NCI-H2196 treated with DMSO at 0.1 percent for 48 hours (cell line): ENCODE measurements at regions not wholly inside any gene's neighbourhood (a gene's known extent, or its start where the extent isn't known, plus 50 kb on each side); places are given as distances from the start of the nearest gene placed in this dataset.

Experiments
- DNase-seq: peaks from one replicate; lab custom pipeline; 2025; ENCODE audit not compliant: unreplicated experiment; lab: John Stamatoyannopoulos, UW

DNA sequence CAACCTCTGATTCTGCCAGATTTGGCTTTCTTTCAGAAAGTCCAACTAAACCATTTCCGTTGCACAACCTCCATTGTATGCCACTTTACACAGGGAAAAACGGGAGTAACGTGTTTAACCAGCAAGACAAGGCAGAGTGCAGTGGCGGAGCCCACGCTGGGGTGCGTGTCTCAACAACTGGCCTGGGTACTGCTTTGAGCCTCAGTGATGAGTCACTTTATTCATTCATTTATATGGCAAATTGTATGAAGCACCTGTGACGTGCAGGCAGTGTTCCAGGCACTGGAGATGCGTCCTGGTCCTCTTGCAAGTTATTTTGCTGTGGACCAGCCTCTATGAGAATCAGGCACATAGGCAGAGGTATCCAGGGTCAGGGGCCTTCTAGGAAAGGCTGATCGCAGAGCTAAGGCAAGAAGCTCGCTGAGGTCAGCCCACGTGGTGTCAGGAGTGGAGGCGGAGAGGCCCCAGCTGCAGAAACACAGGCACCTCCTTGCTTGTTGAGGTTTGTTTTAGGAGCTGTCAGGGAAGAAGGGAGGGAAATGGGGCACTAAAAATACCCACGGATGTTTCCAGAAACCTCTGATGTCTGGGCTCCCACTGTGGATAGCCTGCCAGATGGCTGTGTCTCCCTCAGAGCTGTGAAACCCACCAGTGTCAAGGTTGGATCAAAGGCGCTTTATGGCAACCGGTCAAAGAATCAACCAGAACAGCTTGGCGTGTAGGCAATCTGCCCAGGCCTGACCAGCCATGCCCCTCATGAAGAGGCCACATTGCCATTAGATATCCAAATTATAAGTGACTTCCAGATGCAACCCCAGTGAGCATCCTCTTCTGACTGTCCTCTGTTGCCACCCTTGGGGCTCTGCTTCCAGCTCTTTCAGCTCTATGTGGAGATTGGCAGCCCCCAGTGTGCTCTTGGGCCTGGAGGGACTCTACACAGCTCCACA is 157.2 kb downstream of the CD83 start:
- DNase-seq = no peak

DNA sequence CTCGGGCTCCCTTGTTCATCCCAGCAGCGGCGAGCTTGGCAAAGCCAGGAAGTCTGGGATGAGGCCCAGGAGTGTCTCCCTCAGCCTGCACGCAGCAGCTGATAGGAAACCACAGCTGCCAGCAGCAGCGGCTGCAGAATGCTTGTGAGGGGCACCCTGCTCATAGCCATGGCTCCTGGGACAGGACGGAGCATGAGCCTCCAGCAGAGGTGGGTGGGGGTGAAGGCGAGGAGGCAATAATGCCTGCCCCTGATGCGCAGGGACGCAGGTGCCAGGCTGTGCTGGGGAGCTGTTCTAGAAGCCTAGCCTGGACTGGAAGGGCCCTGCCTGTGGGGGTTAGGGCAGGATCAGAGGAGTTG is 157.9 kb downstream of the CD83 start:
- no peak for DNase-seq

DNA sequence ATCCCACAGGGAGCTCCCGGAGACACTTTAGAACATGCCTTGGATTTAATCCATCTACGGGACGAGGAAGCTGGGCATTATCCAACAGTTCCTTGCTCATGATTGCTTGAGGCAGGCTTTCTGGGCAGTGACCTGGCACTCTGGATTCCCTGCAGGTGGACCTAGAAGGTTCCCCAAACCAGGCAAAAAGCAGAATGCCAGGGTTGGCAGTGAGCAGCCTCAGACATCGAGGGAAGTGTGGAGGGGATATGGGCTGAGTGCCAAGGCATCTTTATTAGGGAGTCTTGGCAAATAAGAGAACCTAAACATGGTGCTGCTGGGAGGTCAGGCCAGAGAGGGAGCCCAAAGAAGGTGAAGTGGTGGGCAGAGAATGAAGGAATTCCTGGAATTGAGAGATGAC is 158.5 kb downstream of the CD83 start:
- no peak for DNase-seq

DNA sequence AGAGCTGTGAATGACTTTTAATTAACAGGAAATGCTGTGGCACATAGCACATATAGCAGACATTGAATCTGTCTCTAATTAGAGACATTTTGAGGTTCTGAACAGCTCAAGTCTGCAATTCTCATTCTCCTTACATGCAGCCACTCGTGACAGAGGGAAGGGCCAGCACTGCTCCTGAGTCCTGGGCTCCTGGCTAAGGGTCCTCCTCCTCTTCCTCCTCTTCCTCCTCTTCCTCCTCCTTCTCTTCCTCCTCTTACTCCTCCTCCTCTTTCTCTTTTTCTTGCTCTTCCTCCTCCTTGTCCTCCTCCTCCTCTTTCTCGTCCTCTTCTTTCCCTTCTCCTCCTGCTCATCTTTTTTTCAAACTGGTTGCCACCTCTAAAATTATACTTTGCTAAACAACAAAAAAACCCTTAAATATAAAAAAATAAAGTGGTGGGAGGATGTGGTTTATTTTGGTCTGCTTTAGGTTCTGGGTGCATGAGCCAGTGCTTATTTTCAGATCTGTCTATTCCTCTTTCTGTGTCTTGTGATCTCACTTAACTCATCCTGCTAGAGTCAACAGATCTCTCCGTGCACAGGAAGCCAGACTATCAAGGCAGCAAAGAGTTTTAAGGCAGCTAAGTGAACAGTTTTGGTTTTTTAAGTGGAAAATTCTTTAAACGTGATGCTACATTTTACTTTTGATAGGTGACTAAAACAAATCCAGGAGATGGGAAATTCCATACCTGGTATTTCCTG is 159.3 kb downstream of the CD83 start:
- no peak for DNase-seq

DNA sequence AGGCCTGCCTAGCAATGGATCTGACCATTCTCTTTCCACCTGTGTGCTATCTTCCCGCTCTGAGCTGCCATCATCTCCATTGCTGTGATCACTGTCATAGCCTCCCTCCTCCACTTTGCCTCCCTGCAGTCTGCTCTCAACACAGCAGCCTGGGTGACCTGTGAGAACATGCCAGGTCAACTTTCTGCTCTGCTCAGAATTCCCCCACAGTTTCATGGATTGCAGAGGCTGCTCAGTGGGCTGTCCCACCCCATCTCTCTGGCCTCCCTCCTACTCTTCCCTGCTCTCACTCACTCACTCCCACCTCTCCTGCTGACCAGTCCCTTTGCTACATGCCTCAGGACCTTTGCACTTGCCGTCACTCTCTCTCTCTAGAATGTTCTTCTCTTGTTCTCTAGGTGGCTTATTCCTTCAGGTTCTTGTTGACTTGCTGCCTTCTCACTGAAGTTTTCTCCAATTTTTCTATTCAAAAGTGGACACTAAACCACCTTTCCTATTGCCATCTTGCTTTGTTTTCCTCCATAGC is 159.9 kb downstream of the CD83 start:
- no peak for DNase-seq

DNA sequence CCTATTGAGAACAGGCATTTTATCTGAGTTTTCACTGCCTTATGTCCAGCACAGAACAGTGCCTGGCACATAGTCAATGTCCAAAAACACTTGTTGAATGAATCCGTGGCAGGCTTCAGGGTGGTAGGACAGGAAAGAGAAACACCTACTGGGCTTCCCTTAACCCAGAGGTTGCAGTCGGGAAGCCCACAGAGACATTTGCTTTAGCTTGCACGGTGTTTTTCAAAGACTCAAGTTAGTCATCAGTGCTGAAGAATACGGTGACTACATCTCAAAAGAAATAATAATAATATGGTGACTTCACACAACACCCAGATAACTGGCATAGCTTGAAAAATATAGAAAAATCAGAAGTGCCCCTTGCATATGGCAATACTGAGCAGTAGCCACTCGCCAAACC is 160.4 kb downstream of the CD83 start:
- DNase-seq = no peak

DNA sequence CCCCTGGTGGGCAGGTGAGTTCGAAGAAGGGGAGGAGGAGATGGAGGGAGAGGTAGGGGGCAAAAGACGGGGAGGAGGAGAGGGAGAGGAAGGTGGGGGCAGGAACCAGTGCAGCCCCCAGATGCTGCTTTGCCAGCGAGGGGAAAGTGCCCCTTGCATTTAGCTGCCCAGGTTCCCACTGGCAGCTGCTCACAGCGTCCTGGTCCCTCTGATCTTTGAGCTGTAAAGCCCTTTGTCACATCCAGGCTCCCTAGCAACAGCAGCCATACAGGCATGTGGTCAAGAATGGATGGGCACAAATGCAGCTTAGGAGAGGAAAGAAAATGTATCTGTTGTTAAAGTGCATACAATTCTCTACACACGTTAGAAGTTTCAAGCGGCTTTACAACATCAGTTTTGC is 160.9 kb downstream of the CD83 start:
- no peak for DNase-seq

DNA sequence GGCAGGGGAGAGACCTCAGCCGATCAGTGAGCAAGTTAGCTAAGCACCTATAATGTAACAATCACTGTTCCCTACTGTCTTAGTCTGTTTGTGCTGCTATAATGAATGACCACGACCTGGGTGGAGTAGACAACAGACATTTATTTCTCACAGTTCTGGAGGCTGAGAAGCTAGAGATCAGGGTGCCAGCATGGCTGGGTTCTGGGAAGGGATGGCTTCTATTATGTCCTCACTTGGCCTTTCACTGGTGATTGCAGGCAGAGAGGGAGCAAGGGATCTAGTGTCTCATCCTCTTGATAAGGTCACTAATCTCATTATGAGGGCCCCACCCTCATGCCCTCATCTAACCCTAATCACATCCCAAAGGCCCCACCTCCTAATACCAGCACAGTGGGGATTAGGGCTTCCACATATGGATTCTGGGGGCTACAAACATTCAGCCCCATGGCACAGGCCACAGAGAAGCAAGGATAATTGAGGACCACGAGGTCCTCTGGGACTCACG is 162.5 kb downstream of the CD83 start:
- no peak for DNase-seq

DNA sequence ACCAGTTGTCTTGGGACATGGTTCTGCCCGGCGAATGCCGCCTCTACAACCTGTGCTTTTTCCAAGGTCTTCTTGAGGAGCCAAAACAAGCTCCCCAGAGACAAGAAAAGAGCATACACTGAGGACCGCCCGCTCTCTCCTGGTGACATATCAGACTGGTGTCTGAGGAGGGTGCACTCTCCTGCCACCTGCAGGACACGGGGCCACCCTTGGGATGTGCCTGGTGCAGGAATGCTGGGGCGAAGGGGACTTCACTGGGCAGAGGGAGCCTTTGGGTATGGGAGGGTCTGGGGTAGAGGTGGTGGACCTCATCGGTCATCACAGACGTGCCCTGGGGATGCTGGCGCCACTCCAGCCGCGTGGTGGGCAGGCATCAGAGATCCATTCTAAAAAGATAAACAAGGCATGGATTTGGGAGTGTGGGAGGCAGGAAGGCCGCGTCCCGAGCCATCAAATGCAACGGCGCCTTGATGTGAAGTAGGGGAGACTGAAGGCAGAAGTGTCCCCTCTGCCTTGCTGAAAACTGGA is 163.3 kb downstream of the CD83 start:
- DNase-seq = no peak

DNA sequence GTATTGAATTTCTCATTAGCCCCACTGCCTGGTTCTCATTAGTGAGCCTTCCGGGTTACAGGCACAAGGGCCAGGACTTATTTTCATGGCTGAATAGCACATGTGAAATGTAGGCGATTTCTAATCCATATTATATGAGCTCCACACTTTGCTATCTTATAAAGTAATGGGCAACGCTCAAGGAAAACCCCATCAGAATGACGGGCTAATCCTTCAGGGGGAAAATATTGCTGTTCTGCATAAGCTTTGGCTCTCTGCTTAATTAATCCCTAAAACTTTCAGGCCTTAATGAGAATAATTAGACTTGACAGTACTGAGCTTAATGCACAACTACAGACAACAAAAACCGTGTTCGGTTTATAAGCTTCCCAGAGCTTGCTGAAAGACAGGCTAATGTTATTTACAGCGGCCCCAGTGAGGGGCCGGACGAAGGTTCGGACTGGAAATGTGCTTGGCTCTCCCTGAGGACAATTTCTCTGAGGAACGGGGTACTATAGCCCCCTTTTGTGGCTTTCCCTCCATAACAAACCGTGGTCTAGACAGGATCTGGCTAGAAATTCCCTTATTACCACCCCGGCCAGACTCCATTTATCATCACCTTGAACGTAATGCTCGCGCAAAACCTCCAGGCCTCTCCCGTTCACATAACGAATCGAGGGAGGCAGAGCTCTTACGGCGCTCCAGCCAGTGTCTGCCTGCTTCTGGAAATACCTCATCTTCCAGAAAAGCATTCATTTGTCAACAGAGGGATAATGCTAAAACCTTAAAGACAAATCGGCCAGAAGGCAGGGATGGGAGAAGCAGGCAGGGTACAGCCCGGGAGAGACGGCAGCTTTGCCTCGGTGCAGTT is 164.5 kb downstream of the CD83 start:
- no peak for DNase-seq

DNA sequence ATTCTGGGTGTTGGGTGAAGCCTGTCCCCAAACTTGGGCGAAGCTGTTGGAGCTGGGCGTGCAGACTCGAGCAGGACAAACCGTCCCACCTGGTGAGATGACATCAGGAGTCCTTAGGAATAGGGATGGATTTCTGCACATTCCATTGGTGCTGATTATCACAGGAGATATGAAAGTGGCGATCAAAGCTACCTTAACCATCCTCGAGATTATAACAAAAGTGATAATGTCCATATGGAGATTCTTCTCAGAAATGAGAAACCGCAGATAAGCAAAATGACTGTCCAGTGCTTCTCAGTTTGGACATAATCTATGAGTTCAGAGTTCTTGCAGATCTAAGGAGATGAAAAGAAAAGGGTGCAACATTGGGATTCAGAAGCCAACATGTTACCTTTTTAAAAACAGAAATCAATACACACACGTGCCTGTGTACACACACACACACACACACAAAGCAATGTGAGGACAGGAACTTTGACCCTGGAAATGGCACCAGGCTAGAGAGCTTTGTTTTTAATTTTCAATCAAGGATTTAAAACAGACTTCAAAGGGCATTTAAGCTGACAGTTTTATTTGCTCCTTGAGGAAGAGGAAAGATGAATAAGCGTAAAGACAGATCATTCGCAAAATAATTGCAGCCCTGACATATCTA is 165.4 kb downstream of the CD83 start:
- no peak for DNase-seq

DNA sequence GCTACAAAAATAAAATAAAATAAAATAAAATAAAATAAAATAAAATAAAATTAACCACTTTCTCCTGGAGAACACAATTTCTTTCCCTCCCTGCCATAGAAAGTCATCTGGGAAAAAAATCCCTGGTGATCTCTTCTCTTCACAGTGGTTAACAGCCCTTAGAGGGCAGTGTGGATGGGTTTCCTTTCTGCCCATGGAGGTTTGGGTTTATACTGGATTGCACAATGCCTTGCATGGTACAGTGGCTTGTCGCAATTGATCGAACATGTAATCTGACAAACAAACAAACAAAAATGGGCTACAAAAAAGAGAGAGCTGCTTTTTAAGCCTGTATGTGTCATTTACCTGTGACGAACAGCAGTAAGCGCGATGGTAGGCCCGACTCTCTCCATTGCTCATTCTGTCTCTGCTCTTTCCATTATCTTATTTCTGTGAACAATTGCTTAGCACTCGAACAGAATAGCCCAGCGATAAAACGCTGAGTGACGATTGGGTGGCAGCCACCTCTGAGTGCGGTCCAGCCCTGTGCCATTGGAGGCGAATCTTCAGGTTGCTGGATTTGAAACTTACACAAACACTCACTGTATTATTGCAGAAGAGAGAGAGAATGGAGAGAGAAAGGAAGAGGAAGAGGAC is 166.1 kb downstream of the CD83 start:
- DNase-seq = no peak

DNA sequence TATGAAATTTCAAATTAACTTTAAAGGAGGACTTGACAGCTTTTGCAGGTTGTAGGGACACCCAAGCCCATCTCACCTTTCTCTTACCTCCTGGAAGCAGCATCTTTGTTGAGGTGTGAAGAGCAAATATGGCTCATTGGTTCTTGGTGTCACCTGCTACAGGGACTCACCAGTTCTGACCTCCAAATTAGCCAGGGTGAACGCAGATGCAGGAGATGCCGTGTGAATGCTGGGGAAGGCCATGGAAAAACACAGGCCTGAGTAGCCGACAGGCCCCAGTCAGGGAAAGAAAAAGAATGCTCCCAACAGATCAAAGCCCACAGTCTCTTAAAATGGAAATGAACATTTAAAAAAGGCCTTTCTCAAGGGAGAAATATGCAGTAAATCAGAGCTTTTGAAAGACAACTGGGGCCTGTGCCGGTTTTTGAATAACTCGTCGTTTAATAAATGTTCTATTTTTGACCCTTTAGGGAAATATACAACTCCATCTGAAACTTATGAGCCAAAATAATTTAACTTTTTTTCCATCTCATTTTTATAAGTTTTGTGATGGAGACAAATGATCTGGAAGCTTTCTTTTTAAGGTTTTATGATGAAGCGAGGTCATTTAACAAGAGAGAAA is 167.5 kb downstream of the CD83 start:
- no peak for DNase-seq

DNA sequence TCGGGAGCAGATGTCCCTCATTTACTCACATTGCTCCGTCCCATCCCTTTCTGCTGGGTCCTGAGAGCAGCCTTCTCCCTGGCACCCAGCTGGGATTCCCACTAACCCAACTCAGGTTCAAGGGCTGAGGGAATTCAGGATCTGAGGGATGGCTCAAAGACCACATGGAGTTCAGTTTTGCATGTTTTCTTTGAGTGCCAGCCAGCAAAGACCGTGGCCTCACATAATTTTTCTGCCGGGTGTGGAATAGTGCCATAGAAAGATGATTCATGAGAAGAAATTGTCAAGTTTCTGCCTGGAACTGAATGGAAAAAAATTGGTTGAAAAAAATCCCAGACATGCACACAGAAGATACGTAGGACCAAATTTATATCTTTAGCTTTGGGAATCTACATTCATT is 168.6 kb downstream of the CD83 start:
- no peak for DNase-seq

DNA sequence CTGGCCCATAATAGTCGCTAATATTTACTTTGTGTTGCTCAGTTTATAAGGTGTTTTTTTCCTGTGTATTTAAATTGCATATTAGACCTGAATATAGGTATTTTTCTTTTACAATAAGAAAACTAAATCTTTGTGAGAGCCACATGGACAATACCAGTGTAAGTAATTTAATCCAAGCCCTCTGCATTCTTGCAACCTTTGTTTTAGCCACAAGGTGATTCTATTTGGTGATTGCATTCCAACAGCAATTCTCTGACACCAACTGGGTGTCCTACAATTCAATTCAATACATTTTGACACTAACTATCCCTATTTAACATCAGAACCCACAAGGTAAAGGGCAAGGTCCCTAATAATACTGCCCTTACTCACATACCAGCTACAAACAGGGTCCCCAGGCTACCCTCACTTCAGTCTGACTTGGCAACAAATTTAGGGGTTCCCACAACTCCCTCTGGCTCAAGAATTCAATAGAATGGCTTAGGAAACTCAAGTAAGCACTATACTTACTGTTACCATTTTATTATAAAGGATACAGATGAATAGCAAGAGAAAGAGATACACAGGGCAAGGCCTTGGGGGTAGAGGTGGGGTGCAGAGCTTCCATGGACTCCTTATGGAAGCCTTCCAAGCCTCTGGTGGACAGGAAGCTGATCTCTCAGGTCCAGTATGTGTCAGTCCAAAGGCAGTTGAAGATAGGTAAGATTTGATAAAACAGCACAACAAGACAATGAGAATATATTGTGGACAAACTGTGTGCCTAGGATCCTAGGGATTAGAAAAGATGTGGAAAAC is 169.3 kb downstream of the CD83 start:
- no peak for DNase-seq

DNA sequence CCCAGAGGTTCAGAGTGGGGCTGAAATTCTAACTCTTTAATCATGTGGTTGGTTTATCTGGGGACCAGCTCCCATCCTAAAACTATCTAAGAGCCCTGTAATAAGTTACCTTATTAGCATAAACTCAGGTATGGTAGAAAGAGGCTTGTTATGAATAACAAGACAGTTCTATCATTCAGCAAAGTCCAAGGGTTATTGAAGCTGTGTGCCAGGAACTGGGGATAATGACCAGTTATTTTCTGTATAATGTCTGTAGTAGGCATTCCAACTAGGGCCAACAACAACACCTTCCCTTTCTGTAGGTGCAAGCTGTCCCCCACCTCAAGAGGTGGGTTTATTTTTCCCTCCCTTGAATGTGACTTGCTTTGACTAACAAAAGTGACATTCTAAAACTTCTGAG is 170.1 kb downstream of the CD83 start:
- no peak for DNase-seq

DNA sequence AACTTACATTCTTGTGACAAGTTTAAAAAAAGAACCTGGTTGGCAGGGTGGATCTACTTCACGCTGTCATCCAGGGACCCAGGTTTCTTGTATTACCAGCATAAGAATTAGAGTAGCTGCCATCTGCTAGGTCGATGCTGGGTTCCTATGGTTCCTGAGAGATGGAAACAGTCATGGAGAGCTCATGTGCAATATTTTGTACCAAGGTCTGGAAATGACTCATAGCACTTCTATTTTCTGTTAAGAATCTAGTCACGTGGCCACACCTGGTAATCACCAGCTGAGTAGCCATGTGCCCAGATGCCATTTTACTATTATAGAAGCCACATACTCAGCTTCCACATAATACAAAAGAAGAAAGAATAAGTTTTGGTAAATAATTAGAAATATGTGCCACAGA is 171.3 kb downstream of the CD83 start:
- DNase-seq = no peak

DNA sequence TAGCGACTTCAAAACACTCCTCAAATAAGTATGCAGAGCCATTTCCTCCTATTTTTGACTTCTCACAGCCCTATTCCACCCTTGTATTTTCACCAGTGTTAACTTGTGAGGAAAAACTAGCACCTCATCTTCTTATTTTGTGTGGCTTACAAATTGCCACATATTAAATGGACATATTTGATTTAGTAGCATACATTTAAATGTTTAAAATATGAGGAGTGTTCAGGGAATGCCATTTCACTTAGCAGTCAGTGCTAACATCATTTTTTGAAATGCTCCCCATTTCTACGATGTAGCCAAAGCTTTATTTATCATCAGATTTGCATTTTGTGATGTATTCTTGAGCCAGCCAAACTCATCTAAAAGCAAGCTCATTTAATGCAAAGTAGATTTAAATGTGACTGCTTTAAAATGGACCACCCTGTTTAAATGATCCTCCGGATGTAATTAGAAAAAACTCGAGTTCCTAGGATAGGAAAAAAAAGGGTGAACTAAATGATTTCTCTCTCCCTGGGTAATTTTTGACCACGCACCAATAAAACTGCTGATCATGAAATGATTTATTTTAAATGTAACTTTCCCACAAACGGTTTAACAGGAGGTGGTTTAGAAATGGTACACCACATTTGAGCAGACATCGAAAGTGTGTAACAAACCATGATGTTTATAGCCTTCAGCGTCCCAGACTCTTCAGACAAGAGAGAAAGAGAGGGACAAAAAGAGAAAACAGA is 172.6 kb downstream of the CD83 start:
- DNase-seq = no peak
